ENCODE measurements at regions not wholly inside any gene's neighbourhood (a gene's known extent, or its start where the extent isn't known, plus 50 kb on each side); places are given as distances from the start of the nearest gene placed in this dataset.

DNA sequence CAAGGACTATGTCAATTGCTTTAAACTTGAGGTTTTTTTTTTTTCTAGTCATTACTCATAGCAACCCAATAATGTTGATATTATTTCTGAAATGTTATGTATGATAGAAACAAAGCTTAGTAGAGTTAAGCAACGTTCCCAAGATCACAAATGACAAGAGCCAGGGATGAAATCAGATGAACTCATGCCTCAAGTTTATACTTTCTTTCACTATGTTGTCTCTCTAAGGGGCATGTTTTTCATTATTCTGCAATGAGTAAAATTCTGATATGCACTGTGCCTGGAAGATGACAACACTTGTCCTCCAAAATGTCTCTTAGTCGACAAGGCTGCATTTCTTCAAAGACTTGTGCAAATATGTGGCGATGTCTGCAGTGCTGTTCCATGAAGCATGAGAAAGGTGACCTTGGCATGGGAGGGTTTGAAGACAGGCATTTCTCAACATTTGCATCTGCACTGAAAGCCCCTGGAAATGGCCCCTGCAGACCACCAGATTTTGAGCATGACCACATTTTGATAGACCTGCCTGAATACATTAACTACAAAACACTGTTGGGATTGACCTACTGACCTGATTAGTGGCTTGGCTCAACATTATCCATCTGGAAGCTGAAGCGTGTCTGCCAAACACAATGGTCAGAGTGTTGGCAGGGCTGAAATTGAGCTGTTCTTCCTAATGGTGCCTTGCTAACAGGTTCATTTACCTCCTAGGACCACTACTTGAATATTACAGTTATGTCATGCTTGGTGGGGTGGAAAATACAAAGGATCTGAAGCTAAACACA, 1027.5 kb downstream of the CDH11 start:
- H3K4me3 ChIP-seq: no peak overlapping the region
- H3K4me1 ChIP-seq (replicated peaks): no peaks in the 10 kb centered on the region
- TF ChIP-seq POLR2A (IDR thresholded peaks at IDR 0.05) (no peak), POLR2AphosphoS5 (IDR thresholded peaks at IDR 0.05) (no peak)
- TF ChIP-seq, protein P1, sequence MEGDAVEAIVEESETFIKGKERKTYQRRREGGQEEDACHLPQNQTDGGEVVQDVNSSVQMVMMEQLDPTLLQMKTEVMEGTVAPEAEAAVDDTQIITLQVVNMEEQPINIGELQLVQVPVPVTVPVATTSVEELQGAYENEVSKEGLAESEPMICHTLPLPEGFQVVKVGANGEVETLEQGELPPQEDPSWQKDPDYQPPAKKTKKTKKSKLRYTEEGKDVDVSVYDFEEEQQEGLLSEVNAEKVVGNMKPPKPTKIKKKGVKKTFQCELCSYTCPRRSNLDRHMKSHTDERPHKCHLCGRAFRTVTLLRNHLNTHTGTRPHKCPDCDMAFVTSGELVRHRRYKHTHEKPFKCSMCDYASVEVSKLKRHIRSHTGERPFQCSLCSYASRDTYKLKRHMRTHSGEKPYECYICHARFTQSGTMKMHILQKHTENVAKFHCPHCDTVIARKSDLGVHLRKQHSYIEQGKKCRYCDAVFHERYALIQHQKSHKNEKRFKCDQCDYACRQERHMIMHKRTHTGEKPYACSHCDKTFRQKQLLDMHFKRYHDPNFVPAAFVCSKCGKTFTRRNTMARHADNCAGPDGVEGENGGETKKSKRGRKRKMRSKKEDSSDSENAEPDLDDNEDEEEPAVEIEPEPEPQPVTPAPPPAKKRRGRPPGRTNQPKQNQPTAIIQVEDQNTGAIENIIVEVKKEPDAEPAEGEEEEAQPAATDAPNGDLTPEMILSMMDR (IDR thresholded peaks at IDR 0.05): no peak
- H3K27me3 ChIP-seq (replicated peaks; ENCODE audit: insufficient read depth): no peaks in the 10 kb centered on the region
- no peak for DNase-seq (ENCODE audit: low spot score)
- no peak overlapping the region for H3K27ac ChIP-seq
- no peaks in the 10 kb centered on the region for H3K36me3 ChIP-seq
- intact Hi-C loops (cut with DNase I): no loop called here
- no peaks in the 10 kb centered on the region for H3K9me3 ChIP-seq
- WGBS: 89% methylated on average over 4 of the region's 4 CpGs

DNA sequence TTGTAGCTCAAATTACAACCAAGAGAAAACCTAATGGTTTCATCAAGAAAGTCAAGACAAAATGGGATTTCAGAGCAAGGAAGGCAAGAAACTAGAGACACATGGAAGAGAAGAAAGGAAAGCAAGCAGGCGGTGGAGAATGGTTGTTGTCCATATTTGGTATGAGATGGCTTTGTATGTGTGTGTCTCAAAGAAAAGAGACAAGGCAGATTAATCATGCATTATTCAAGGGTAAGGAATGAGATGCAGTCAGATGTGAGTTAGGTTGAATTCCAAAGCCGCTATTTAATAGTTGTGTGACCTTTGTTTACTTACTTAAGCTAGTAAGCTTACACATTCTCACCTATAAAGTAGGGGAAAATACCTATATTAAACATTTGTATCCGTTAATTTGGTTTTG, 1029.6 kb downstream of the CDH11 start:
- H3K4me3 ChIP-seq: no peak overlapping the region
- no peak for TF ChIP-seq POLR2AphosphoS5 (IDR thresholded peaks at IDR 0.05)
- TF ChIP-seq POLR2A (IDR thresholded peaks at IDR 0.05): no peak
- TF ChIP-seq, protein P1 (IDR thresholded peaks at IDR 0.05): no peak
- DNase-seq (ENCODE audit: low spot score): no peak
- WGBS: 73% methylated on average over 3 of the region's 3 CpGs
- H3K27ac ChIP-seq: no peak overlapping the region
- no peaks in the 10 kb centered on the region for H3K4me1 ChIP-seq (replicated peaks)
- intact Hi-C loops (cut with DNase I): no loop called here
- H3K27me3 ChIP-seq (replicated peaks; ENCODE audit: insufficient read depth): no peaks in the 10 kb centered on the region
- H3K36me3 ChIP-seq: no peaks in the 10 kb centered on the region
- no peaks in the 10 kb centered on the region for H3K9me3 ChIP-seq

DNA sequence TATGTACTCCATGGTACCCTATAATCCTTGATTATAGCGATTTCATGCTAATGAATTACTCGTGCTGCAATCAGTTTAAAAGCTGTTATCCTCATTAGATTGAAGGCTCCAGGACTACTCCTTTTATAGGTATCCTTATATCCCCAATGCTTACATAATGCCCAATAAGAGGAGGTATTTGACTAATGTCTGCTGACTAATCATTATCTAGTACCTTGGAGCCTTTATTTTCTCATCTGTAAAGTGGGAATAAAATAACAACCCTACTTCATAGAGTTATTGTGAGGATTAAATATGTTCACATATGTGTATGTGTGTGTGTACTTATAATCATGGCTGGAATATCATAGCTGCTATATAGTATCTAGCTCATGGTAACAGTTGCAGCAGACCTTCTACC, 1031.5 kb downstream of the CDH11 start:
- WGBS: 75% methylated on average over 2 of the region's 2 CpGs

DNA sequence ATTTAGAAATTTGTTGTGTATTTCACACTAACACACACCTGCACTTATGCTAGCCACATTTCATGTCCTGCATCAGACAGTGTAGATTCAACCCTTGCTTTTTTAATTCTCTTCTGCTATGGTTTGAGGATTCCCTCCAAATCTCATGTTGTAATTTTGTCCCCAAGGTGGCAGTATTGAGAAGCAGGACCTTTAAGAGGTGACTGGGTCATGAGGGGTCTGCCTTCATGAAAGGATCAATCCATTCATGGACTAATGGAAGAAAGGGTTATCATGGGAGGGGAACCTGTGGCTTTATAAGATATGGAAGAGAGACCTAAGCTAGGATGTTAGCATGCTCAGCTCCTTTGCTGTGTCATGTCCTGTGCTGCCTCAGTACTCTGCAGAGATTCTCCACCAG, 1032.2 kb downstream of the CDH11 start:
- Histone ChIP-seq H3K27ac (no peak overlapping the region), H3K9me3 (no peaks in the 10 kb centered on the region), H3K4me1 (replicated peaks) (no peaks in the 10 kb centered on the region), H3K4me3 (no peak overlapping the region), H3K36me3 (no peaks in the 10 kb centered on the region), H3K27me3 (replicated peaks; ENCODE audit: insufficient read depth) (no peaks in the 10 kb centered on the region)
- intact Hi-C loops (cut with DNase I): loop anchor here (5.0 to 10.0 kb wide), 2 partner anchors 363 to 1025 kb away; no protein-coding TSS in a partner anchor
- DNase-seq (ENCODE audit: low spot score): no peak
- TF ChIP-seq, protein P1 (IDR thresholded peaks at IDR 0.05): peak in 2 of 4 experiments; percentile 11 to 27
- TF ChIP-seq POLR2AphosphoS5 (IDR thresholded peaks at IDR 0.05) (no peak), POLR2A (IDR thresholded peaks at IDR 0.05) (no peak)

More for the DNA sequence above, 1031.5 kb downstream of the CDH11 start:
- TF ChIP-seq POLR2A (IDR thresholded peaks at IDR 0.05) (no peak), POLR2AphosphoS5 (IDR thresholded peaks at IDR 0.05) (no peak)
- TF ChIP-seq, protein P1 (IDR thresholded peaks at IDR 0.05): no peak
- Histone ChIP-seq H3K9me3 (no peaks in the 10 kb centered on the region), H3K4me1 (replicated peaks) (no peaks in the 10 kb centered on the region), H3K36me3 (no peaks in the 10 kb centered on the region), H3K4me3 (no peak overlapping the region), H3K27ac (no peak overlapping the region), H3K27me3 (replicated peaks; ENCODE audit: insufficient read depth) (no peaks in the 10 kb centered on the region)
- intact Hi-C loops (cut with DNase I): no loop called here
- no peak for DNase-seq (ENCODE audit: low spot score)

DNA sequence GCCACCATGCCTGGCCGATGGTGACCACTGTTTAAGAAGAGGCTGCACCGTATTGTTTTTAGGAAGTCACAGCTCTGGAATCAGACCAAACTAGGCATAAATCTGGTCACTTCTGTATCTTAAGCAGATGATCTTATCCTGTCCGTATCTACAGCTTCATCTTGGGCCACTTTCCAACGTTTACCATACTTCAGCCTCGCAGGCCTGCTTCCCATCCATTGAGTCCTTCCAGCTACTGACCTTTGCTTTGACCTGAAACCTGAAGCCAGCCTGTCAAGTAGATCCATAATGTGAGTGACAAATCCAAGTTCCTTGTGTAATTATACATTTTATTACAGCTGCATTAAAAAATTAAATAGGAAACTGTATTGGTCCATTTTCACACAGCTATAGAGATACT, 1033.0 kb downstream of the CDH11 start:
- Histone ChIP-seq H3K27me3 (replicated peaks; ENCODE audit: insufficient read depth) (no peaks in the 10 kb centered on the region), H3K4me1 (replicated peaks) (no peaks in the 10 kb centered on the region), H3K27ac (no peak overlapping the region), H3K36me3 (no peaks in the 10 kb centered on the region), H3K9me3 (no peaks in the 10 kb centered on the region), H3K4me3 (no peak overlapping the region)
- no peak for DNase-seq (ENCODE audit: low spot score)
- TF ChIP-seq, protein P1 (IDR thresholded peaks at IDR 0.05): no peak
- TF ChIP-seq POLR2AphosphoS5 (IDR thresholded peaks at IDR 0.05) (no peak), POLR2A (IDR thresholded peaks at IDR 0.05) (no peak)
- intact Hi-C loops (cut with DNase I): loop anchor here (5.0 to 10.0 kb wide), 2 partner anchors 363 to 1026 kb away; no protein-coding TSS in a partner anchor
- 75% methylated on average over 5 of the region's 5 CpGs for WGBS

Measured in prostate gland (tissue), 2 donors.